ENCODE measurements at regions not wholly inside any gene's neighbourhood (a gene's known extent, or its start where the extent isn't known, plus 50 kb on each side); places are given as distances from the start of the nearest gene placed in this dataset.

DNA sequence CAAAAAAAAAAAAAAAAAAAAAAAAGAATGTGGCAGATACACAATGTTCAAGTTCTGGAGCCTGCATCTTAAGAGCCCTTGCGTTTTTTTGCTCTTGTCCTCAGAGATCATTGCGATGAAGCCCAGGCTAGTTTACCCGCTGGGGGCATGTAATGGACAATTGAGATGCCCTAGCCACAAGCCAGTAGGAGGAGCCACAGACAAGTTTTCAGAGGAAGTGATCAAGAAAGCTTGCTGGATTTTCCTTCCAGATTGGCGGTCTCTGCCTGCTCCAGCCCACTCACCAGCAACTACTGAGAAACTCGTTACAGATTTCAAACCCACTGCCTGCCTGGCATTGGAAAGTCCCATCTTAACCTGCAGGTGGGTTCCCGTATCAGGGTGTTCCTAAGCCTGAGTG lies 192.1 kb upstream of the EOMES start:
- Histone ChIP-seq H3K4me2 (ENCODE audit: insufficient read depth, low read length) (no peak overlapping the region), H3K9ac (replicated peaks; ENCODE audit: extremely low read depth, insufficient read depth, low read length) (no peak overlapping the region), H2AFZ (ENCODE audit: low read depth, low read length) (no peak overlapping the region), H3K9me1 (replicated peaks; ENCODE audit: control insufficient read depth, extremely low read depth, insufficient read depth, low read length) (no peaks in the 10 kb centered on the region), H3K27ac (ENCODE audit: insufficient read depth, low read depth, low read length) (no peak overlapping the region), H3K27me3 (ENCODE audit: control insufficient read depth in 2 of 2, insufficient read depth in 2 of 2, low read length in 2 of 2) (no peaks in the 10 kb centered on the region), H3K36me3 (ENCODE audit: control insufficient read depth in 2 of 2, extremely low read depth in 1 of 2, insufficient read depth in 2 of 2, low read length in 2 of 2) (no peaks in the 10 kb centered on the region), H3K4me3 (replicated peaks in 1 of 3; ENCODE audit: insufficient read depth in 1 of 3, low read depth in 1 of 3, low read length in 3 of 3) (no peak overlapping the region), H3K9me3 (replicated peaks; ENCODE audit: control insufficient read depth, insufficient read depth, low read length) (no peaks in the 10 kb centered on the region), H3K79me2 (ENCODE audit: control insufficient read depth, insufficient read depth, low read length) (no peaks in the 10 kb centered on the region), H3K4me1 (ENCODE audit: control insufficient read depth, extremely low read depth, insufficient read depth, low read length) (no peaks in the 10 kb centered on the region), H4K20me1 (replicated peaks; ENCODE audit: control insufficient read depth, extremely low read depth, insufficient read depth, low read length) (no peaks in the 10 kb centered on the region)
- CTCF ChIA-PET: interaction anchor here (0.7 kb wide), 1 partner anchor 10 kb away, joined by 3 read pairs; no protein-coding TSS in a partner anchor
- TF ChIP-seq EZH2 (IDR thresholded peaks at IDR 0.05; ENCODE audit: borderline replicate concordance, low read depth, low read length, severe bottlenecking) (no peak), JUN (IDR thresholded peaks at IDR 0.05; ENCODE audit: borderline replicate concordance, insufficient read depth, insufficient read length, low read depth) (no peak), POLR2A (IDR thresholded peaks at IDR 0.05; ENCODE audit: low read depth, low read length) (no peak), POLR2AphosphoS5 (IDR thresholded peaks at IDR 0.05; ENCODE audit: insufficient read depth, low read depth, low read length) (no peak), MYC (IDR thresholded peaks at IDR 0.05; ENCODE audit: low read depth, low read length) (no peak), GATA2 (IDR thresholded peaks at IDR 0.05; ENCODE audit: insufficient read depth, insufficient read length, low read depth, low read length) (no peak), FOS (IDR thresholded peaks at IDR 0.05; ENCODE audit: borderline replicate concordance, insufficient read depth, low read length) (no peak)
- TF ChIP-seq, protein P1, sequence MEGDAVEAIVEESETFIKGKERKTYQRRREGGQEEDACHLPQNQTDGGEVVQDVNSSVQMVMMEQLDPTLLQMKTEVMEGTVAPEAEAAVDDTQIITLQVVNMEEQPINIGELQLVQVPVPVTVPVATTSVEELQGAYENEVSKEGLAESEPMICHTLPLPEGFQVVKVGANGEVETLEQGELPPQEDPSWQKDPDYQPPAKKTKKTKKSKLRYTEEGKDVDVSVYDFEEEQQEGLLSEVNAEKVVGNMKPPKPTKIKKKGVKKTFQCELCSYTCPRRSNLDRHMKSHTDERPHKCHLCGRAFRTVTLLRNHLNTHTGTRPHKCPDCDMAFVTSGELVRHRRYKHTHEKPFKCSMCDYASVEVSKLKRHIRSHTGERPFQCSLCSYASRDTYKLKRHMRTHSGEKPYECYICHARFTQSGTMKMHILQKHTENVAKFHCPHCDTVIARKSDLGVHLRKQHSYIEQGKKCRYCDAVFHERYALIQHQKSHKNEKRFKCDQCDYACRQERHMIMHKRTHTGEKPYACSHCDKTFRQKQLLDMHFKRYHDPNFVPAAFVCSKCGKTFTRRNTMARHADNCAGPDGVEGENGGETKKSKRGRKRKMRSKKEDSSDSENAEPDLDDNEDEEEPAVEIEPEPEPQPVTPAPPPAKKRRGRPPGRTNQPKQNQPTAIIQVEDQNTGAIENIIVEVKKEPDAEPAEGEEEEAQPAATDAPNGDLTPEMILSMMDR (IDR thresholded peaks at IDR 0.05; ENCODE audit: extremely low read depth in 1 of 2, insufficient read depth in 1 of 2, low read depth in 1 of 2, low read length in 2 of 2): no peak
- TF ChIP-seq, protein P2, sequence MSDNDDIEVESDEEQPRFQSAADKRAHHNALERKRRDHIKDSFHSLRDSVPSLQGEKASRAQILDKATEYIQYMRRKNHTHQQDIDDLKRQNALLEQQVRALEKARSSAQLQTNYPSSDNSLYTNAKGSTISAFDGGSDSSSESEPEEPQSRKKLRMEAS (IDR thresholded peaks at IDR 0.05; ENCODE audit: insufficient read depth, insufficient read length): no peak
- BruUV-seq (replicated peaks): no TSS peak
- intact Hi-C loops (cut with micrococcal nuclease): no loop called here
- DNase-seq (ENCODE audit: low read depth, low spot score): no peak
- dilution Hi-C loops (cut with MboI; ENCODE audit: extremely low pct_ligation_motif_present, low sequenced_read_pairs): no loop called here
- no peak for FAIRE-seq
- POLR2A ChIA-PET: no interaction called here
